Ascending aorta (tissue), 2 donors: ENCODE measurements at regions not wholly inside any gene's neighbourhood (a gene's known extent, or its start where the extent isn't known, plus 50 kb on each side); places are given as distances from the start of the nearest gene placed in this dataset.

ENCODE experiments used
- DNase-seq, 2 donors: peaks; one replicate each; pipeline ENCODE4 v3.0.0-alpha.2; 2019; ENCODE audit warnings: low spot score in 2 of 2
- H3K27ac ChIP-seq, 2 donors: fragments of 200-600 bp; sonication (generic); one replicate each; pipeline ENCODE4 v1.5.1; 2016 to 2017; ENCODE audit warnings: mild to moderate bottlenecking in 1 of 2
- H3K27me3 ChIP-seq: fragments of 200-600 bp; sonication (generic); one replicate; pipeline ENCODE4 v1.5.1; 2017
- H3K36me3 ChIP-seq, 2 donors: fragments of 200-600 bp; sonication (generic); one replicate each; pipeline ENCODE4 v1.5.1; 2016
- H3K4me1 ChIP-seq, 2 donors: fragments of 200-600 bp; sonication (generic); one replicate each; pipeline ENCODE4 v1.5.1; 2016 to 2017; ENCODE audit warnings: mild to moderate bottlenecking in 1 of 2
- H3K4me3 ChIP-seq, 2 donors: fragments of 200-600 bp; sonication (generic); one replicate each; pipeline ENCODE4 v1.5.1; 2016 to 2017; ENCODE audit warnings: mild to moderate bottlenecking in 1 of 2
- H3K9me3 ChIP-seq, 2 donors: fragments of 200-600 bp; sonication (generic); one replicate each; pipeline ENCODE4 v1.5.1; 2016
- CTCF ChIP-seq, 3 experiments: fragments of 200-600 bp in 2 of 3; fragments of 450-650 bp in 1 of 3; sonication (generic) in 2 of 3; IDR thresholded peaks; one replicate each; pipeline ENCODE4 v1.5.1; 2016 to 2019; ENCODE audit warnings: antibody characterized with exemption in 3 of 3, mild to moderate bottlenecking in 1 of 3, moderate library complexity in 1 of 3
- intact Hi-C: fragments of 100-400 bp; cut with DNase I; formaldehyde crosslinking; loops from one replicate; pipeline ENCODE4 v1.15.1; 2023

- H3K4me1 ChIP-seq: no peaks in the 10 kb centered on the region
- no peak for DNase-seq
- intact Hi-C loops: no loop called here
- H3K27me3 ChIP-seq: no peaks in the 10 kb centered on the region
- TF ChIP-seq CTCF (IDR thresholded peaks at IDR 0.05): no peak
- no peak overlapping the region for H3K27ac ChIP-seq
- no peaks in the 10 kb centered on the region for H3K9me3 ChIP-seq
- H3K36me3 ChIP-seq: no peaks in the 10 kb centered on the region
- H3K4me3 ChIP-seq: no peak overlapping the region
Measured at GRCh38 chr1:182120411-182121258, 59.1 kb upstream of the ZNF648 start.

GRCh38 chr1:182119631-182120030 lies 58.1 kb upstream of the ZNF648 start:
- Histone ChIP-seq H3K27me3 (no peaks in the 10 kb centered on the region), H3K4me1 (no peaks in the 10 kb centered on the region), H3K4me3 (no peak overlapping the region), H3K27ac (no peak overlapping the region), H3K9me3 (no peaks in the 10 kb centered on the region), H3K36me3 (no peaks in the 10 kb centered on the region)
- intact Hi-C loops: no loop called here
- no peak for TF ChIP-seq CTCF (IDR thresholded peaks at IDR 0.05)
- no peak for DNase-seq

GRCh38 chr1:182118851-182119250 lies 57.3 kb upstream of the ZNF648 start:
- no peak overlapping the region for H3K27ac ChIP-seq
- no peak overlapping the region for H3K4me3 ChIP-seq
- H3K9me3 ChIP-seq: no peaks in the 10 kb centered on the region
- no peaks in the 10 kb centered on the region for H3K27me3 ChIP-seq
- no peak for DNase-seq
- intact Hi-C loops: no loop called here
- no peaks in the 10 kb centered on the region for H3K4me1 ChIP-seq
- no peak for TF ChIP-seq CTCF (IDR thresholded peaks at IDR 0.05)
- no peaks in the 10 kb centered on the region for H3K36me3 ChIP-seq

GRCh38 chr1:182114627-182115023 lies 53.1 kb upstream of the ZNF648 start:
- H3K4me3 ChIP-seq: no peak overlapping the region
- TF ChIP-seq CTCF (IDR thresholded peaks at IDR 0.05): no peak
- no peak overlapping the region for H3K27ac ChIP-seq
- intact Hi-C loops: no loop called here
- H3K9me3 ChIP-seq: no peaks in the 10 kb centered on the region
- H3K27me3 ChIP-seq: no peaks in the 10 kb centered on the region
- no peaks in the 10 kb centered on the region for H3K36me3 ChIP-seq
- no peak for DNase-seq
- H3K4me1 ChIP-seq: no peaks in the 10 kb centered on the region

GRCh38 chr1:182113879-182114626 lies 52.5 kb upstream of the ZNF648 start:
- intact Hi-C loops: no loop called here
- Histone ChIP-seq H3K27me3 (no peaks in the 10 kb centered on the region), H3K4me1 (no peaks in the 10 kb centered on the region), H3K9me3 (no peaks in the 10 kb centered on the region), H3K27ac (no peak overlapping the region), H3K4me3 (no peak overlapping the region), H3K36me3 (no peaks in the 10 kb centered on the region)
- DNase-seq: no peak
- TF ChIP-seq CTCF (IDR thresholded peaks at IDR 0.05): no peak
